ENCODE measurements at regions not wholly inside any gene's neighbourhood (a gene's known extent, or its start where the extent isn't known, plus 50 kb on each side); places are given as distances from the start of the nearest gene placed in this dataset.

- TF ChIP-seq, protein P1, sequence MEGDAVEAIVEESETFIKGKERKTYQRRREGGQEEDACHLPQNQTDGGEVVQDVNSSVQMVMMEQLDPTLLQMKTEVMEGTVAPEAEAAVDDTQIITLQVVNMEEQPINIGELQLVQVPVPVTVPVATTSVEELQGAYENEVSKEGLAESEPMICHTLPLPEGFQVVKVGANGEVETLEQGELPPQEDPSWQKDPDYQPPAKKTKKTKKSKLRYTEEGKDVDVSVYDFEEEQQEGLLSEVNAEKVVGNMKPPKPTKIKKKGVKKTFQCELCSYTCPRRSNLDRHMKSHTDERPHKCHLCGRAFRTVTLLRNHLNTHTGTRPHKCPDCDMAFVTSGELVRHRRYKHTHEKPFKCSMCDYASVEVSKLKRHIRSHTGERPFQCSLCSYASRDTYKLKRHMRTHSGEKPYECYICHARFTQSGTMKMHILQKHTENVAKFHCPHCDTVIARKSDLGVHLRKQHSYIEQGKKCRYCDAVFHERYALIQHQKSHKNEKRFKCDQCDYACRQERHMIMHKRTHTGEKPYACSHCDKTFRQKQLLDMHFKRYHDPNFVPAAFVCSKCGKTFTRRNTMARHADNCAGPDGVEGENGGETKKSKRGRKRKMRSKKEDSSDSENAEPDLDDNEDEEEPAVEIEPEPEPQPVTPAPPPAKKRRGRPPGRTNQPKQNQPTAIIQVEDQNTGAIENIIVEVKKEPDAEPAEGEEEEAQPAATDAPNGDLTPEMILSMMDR (IDR thresholded peaks at IDR 0.05), result no peak
- TF ChIP-seq POLR2A (IDR thresholded peaks at IDR 0.05), result no peak
These were observed 205.5 kb upstream of the SOX21 start for GRCh38 chr13:94917824-94918223.
